Spleen (tissue), 7 donors: ENCODE measurements at regions not wholly inside any gene's neighbourhood (a gene's known extent, or its start where the extent isn't known, plus 50 kb on each side); places are given as distances from the start of the nearest gene placed in this dataset.
"Not testable (repeated sequence)": the region's sequence is repeated elsewhere in the genome, so short reads cannot be mapped to it uniquely, and the experiment has no call there.

Source experiments
- CTCF ChIP-seq, 11 experiments: fragments of 200-600 bp in 7 of 11; fragments of 450-650 bp in 4 of 11; sonication (generic) in 4 of 11; IDR thresholded peaks in 8 of 11; conservative IDR thresholded peaks in 3 of 11; 1 replicate in 7 of 11; 2 replicates in 4 of 11; pipeline versions ENCODE4 v1.4.0 to v1.8.0; 2016 to 2021; ENCODE audit warnings: antibody characterized with exemption in 11 of 11, inconsistent platforms in 4 of 11, mild to moderate bottlenecking in 1 of 11
- POLR2A ChIP-seq, 3 donors: fragments of 450-650 bp; IDR thresholded peaks; one replicate each; pipeline ENCODE4 v1.5.1; 2017; ENCODE audit warnings: antibody characterized with exemption in 3 of 3, mild to moderate bottlenecking in 1 of 3
- donor health status: DM: no; HTN: no; CAD: no; lungs with moderate emphysema.
- donor health status: DM: no; HTN: no; CAD: no.
- donor health status: DM: no; HTN: no; CAD: no.

GRCh38 chr6:168795611-168796010 lies 354.6 kb downstream of the SMOC2 start:
- not testable (repeated sequence) for TF ChIP-seq CTCF (IDR thresholded peaks at IDR 0.05 in 8 of 11, conservative IDR thresholded peaks at IDR 0.05 in 3 of 11); POLR2A (IDR thresholded peaks at IDR 0.05)
